B cell (primary cell): ENCODE measurements at regions not wholly inside any gene's neighbourhood (a gene's known extent, or its start where the extent isn't known, plus 50 kb on each side); places are given as distances from the start of the nearest gene placed in this dataset.

ENCODE experiments used
- CTCF ChIP-seq: fragments of 200-600 bp; IDR thresholded peaks from one replicate; pipeline ENCODE4 v1.8.0; 2022; ENCODE audit warnings: antibody characterized with exemption, mild to moderate bottlenecking
- EZH2 ChIP-seq: IDR thresholded peaks from 2 replicates; pipeline ENCODE4 v1.6.1; 2012; ENCODE audit warnings: borderline replicate concordance, low read depth, mild to moderate bottlenecking, moderate library complexity, low read length; ENCODE audit not compliant: insufficient read depth, poor library complexity, severe bottlenecking

GRCh38 chr5:133806847-133807246 is 161.6 kb downstream of the C5orf15 start:
- TF ChIP-seq EZH2: no peak
- TF ChIP-seq CTCF: no peak
